HG03457 (cell line): ENCODE measurements at regions not wholly inside any gene's neighbourhood (a gene's known extent, or its start where the extent isn't known, plus 50 kb on each side); places are given as distances from the start of the nearest gene placed in this dataset.

Source experiments
- ATAC-seq: cut with Tn5 transposase; IDR thresholded peaks from one replicate; pipeline ENCODE4 v1.9.1; 2021; ENCODE audit warnings: moderate number of reproducible peaks; ENCODE audit not compliant: unreplicated experiment

DNA sequence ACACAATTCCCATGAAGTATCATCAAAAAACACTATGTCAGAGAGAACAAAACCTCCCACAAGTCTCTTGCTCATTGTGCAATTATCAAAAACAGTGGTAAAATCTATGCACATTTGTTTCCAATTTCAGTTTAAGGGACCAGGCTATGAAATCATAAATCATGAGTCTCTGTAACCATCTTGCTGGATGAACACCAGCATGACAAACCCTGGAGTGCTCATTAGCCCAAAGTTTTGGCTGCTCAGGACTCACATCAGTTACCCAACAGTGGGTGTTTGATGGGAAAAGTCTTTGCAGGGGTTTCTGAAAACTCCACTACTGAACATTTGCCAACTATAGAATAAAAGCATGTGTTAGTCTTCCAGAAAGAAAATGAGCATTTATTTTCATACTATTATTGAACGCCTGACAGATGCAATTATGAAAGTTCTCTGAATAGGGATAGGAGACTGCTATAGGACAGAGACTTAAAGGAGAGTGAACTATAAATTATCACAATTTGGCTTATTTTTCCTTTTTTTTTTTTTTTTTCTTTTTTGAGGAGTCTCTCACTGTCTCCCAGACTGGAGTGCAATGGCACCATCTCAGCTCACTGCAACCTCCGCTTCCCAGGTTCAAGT lies 240.8 kb upstream of the KCNMB2 start:
- no peak for ATAC-seq

DNA sequence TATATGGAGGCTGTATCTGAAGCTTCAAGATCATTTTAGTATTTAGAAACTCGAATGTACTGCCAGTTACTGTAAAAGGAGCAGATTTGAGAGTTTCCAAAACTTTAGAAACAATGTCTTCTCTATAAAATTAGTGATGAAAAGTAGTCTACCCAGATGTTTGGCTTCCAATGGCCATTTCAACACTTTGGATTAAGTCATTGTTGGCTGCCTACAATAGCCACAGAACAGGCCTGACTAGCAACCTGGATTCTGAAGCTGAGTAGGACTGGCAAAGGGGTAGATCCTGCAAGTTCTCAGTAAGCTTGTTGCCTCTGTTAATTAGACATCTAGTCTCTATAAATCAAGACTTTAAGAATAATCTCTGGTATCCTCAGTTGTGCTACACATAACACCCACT lies 239.0 kb upstream of the KCNMB2 start:
- ATAC-seq: no peak

DNA sequence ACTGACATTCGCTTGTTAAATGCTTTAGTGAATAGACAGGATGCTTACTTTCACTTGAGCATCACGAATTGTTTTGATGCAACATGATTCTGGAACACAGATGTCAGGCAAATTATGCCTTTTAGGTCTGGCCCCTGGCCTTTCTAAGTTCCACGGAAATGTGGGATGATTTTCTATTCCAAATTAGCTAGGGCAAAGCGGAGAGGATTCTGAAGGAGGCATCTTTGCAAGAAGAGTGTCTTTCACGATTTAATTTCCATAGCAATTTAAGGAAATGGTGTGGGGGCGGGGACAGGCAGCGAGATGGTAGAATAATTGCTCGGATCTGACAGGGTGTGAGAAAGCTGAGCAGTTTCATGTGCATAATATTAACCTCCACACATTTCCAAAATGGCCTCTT lies 238.5 kb upstream of the KCNMB2 start:
- ATAC-seq: no peak

DNA sequence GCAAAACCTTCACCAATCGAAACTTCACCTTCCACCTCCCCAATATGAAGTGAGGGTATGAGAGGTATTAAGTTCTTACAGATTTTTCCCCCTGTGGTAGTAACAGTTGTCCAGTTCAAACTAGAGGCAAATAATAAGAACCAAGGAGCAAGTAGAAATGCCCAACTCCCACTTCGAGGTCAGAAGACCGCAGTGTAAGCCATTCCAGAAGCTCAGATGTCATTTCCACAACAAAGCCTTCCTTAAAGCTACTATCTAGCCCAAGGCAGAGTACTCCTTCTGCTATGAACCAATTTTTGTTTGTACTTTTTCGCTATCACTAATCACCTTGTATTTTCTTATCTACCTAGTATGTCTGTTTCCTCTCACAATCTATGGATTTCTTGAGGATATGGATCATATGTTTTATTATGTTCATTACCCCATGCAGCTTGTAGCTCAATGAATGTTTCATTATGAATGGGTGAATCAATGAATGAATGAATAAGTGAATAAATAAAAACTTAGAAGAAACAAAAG lies 235.7 kb upstream of the KCNMB2 start:
- ATAC-seq: no peak

DNA sequence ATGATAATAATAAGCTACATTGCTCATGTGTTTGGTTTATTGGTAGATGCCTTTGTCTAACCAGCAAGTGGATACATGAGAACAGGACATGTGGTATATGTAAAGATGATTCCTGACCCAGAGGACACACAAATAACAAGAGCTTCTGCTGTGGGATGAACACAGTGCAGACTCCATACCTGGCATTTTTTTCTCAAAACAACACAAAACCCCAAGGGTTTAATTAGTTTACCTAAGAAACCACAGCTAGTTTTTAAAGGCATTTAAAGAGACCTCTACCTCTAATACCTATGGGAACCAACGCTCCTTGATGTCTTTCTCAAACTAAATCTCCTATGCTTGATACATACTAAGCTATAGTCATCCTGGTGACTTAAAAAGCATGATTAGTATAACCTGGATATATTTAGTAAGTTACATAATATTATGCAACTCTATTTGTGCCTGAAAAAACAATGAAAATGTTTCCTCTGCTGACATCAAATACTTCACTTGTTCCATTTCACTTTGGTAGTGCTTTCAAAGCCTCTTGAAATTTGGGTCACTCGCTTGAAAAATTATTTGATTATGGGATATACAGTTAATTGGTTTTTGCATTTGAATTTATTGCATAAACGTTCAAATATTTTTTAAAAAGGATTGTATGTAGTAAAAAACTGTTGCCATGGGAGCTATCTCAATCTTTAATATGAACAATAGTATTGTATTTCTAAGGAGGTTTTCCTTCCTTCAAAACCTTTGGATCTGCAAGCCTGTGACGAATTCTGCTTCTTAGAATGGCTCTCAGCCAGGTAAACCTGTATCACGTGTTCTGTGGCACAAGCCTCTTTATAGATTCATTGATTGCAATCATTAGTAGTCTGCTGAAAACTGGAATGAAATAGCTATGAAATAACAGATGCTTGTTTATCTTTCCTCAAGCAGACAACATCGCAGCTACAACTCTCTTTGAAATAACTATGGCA lies 233.0 kb upstream of the KCNMB2 start:
- no peak for ATAC-seq

DNA sequence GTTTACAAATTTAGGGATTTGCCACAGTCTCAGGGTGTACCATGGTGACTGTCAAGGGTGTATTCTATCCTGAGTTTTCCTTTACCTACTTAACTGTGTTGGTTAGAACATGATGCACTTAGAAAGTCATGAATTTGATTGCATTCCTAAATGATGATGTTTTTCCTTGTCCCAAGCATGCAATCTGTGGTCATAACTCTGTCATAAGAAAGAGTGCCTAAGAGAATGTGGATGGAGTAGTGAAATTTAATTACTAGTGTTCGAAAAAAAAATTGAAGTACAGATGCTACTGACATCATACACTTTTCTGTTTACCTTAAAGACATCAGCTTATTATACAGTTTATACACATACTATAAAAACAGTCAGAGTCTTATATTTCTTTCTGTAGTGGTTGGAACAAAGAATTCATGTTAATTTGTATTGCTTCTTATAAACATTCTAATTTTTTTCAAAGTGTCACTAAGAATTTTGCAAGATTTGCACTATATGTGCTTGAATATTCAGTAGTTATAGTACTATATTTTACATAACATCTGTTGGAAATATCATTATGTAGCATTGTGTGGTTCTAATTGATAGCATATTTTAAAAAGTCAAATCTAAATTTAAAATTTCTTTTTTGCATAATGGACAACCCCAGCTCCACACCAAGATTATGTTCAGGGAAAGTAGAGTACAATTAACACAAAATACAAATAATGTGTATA lies 231.3 kb upstream of the KCNMB2 start:
- no peak for ATAC-seq

DNA sequence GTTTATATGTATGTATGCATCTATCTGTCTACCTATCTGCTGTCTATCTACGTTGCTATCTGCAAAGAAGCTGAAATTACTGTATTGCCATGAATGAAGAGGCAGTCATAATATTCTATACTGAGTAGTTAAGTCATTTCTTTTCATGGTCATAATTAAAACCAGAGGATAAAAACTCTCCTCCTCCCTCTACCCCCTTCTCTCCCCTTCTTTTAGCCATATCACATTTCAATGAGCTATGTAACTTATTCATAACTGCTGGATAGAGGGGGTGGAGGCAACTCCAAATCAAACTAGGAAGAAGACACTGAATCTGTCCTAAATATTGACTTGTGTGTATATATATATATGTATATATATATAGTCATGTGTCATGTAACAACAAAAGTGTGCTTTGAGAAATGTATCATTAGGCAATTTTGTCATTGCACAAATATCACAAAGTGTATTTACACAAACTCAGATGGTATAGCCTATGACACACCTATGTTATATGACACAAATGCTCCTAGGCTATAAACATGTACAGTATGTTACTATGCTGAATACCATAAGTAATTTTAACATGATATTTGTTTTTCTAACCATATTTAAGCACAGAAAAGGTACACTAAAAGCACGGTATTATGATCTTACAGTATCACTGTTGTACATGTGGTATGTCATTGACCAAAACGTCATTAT lies 229.7 kb upstream of the KCNMB2 start:
- no peak for ATAC-seq

DNA sequence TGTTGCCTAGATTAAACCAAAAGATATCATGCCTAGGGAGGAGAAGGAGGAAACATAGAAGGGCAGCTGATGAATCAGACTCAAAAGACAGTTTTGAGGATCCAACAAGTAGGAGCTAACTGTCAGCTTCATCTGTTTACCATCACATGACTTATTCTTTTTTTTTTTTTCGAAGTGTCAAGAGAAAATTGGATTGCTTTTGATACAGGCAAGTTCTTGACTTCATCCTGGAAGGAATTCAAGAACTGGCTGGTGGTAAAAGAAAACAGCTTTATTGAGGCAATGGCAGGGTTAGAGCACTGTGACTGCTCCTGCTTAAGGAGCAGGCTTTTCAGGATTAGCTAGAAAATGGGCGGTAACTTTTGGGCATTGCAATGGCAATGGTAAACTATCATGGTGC lies 227.5 kb upstream of the KCNMB2 start:
- no peak for ATAC-seq

DNA sequence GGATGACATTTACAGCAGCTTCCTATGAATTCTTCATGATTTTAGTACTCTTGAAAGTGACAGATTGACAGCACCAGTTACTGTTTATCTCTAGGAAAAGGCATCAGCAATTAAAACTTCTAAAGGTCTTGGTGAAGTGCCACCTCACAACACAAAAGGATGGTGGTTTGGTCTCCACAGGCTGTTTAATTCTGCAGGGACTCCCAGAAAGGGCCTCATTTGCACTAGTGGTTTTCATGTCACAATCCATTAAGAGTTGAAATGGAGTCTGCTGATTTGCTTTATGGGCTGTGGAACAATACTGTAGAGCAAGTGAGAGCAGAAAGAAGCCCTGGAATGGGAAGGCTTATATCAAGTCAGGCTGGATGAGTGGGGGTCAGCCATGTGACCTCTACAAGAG lies 225.3 kb upstream of the KCNMB2 start:
- no peak for ATAC-seq

DNA sequence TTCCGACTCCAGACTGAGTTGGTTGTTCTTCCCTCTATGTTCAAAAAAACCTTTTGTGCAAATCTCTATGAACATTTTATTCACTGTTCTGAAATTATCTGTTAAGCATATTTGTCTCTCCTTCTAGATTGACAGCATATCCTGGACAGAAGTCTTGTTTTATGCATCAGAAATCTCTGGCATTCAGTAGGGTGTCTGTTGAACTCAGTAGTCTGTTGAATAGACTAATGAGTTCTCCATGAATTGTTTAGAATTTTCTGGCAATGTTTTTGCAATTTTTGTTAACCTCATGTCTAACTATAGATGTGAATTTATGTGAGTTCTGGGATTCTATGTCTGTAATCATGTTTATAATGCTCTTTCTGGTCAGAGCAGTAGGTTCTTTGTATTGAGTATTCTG lies 222.5 kb upstream of the KCNMB2 start:
- ATAC-seq: no peak

DNA sequence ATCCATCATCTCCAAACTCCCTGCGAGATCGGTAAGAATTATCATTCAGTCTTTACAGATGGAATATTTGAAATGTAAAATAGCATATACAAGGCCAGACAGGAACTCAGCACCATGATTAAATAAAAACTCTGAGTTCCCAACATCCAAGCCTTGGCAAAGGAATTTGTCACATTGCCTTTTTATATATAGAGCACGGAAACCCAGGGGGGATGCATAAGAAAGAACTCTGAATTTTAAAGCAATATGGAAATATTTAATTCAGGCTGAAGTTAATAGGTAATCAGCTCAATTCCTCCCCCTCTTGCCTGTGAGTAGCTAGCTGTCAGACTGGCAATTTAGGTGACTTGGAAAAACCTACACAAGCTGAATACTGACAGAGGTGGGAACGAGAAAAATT lies 217.9 kb upstream of the KCNMB2 start:
- no peak for ATAC-seq

DNA sequence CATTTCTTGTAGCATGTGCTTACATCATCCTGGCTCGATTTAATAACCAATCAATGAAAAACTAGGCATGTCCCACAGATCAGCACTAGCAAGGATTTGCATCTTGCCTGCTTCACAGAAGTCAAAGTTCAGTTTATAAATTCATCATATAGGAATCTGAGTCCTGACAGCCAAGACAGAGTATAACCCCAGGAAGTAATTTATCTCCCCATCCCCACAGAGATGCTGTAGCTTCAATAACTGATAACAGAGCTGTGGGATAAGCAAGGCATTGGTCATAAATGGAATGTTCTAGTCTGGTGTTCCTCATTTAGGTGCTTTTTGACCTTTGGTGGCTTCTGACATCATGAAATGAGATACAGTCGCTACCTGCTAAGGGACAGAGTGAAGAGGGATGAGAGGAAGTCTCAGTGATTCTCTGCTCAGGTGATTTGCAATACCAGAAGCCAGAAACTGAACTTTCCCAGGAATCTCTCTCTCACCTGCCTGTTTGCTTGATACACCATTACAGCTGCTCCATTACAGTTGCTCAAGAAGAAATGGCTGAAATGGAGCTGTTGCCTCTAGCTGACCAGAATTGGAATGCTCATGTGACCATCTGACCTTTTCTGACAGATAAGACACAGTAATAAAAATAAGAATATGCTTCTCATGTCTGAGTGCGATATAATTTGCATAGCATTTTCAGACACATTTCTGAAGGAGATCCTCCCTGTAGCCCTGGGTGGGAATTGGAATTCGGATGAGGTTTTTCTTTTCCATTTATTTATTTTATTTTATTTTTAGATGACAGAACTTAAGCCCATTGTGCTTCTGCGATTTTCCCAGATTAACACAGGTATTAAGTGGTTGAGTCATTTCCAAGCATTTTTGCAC lies 217.1 kb upstream of the KCNMB2 start:
- ATAC-seq: no peak

DNA sequence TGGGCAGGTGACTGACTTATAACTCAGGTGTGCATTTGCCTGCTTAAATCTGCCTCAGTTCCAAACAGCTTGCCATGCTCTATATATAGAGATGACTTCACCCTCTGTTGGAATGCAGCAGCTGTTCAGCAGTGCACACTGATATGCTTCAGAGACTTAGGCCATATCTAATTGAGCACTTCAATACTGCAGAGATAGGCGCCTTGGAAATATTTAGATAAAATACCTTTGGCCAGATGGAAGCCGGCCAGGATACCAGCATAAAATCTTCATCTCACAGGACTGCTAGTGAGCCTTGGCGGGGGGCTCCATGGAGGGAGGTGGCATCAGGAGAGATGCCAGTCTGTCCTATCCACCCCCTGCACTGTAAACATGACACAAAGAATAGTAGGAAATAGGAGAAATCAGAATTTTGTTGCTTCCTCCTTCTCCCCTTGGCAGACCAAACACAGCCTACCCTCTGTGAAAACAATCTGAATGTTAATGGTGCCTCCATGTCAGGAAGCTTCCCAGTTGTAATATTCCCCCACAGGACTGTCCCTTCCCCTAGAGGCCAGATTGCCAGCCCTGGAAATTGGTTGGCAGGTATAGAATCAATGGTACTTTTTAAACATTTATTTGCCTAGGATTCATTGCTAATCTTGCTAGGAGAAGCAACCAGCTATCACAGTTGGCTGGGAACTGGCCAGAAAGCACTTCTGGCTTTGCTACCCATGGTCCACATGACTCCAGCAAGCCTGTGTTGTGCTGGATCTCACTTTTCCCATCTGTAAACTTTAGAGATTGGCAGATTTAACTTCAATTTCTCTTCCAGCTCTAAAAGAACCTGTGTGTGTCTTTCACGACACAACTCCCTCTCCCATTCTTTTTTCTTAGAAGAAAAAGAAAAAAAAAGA lies 215.5 kb upstream of the KCNMB2 start:
- ATAC-seq: no peak

DNA sequence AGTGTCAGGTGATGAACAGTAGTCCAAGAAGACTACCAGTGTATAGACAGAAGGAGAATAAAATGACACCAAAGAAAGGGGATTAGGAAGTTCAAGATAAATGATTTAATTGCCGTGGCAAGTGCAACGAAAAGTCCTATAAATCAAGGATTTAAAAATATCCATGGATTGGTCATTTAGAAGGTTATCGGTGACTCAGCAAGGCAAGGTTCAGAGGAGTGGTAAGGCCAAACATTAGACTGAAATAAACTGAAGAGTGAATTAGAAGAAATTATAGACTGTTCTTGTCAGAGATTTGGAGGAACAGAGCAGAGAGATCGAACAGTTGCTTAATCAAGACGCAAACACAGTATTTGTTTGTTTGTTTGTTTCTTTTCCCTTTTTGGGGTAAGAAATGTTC lies 211.9 kb upstream of the KCNMB2 start:
- ATAC-seq: no peak

DNA sequence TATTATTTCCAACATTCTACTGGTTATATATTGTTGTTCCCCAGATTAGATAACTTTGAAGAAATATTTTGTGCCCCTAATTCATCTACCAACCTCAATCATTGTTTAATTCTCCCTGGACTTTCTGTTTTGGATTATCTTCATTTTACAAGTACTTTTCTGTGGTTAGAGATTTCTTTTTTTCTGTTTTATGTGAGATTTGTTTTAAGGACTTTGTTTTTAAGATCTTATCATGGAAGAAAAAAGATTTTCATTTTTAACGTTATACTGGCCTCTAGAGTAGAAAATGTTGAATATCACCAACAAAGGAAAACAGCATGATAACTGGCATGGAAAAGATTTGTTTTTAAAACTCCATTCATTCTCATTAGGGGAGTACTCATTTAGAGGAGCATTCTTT lies 210.9 kb upstream of the KCNMB2 start:
- ATAC-seq: no peak

DNA sequence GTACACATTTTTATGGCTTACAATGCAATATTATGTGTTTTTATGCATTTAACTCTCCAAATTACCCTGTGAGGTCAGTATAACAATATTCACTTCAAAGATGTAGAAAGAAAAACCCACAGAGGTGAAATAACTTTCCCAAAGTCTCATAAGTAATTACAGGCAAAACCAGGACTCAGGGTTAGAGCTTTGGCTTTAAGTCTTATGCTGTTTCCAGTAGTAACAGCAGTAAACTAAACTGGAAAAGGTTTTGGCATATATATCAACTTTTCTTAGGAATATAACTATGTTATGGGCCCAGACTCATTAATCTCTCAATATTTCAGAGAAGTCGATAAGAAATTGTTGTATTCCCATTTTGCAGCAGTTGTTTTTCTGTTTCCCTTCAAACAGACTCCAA lies 206.3 kb upstream of the KCNMB2 start:
- no peak for ATAC-seq

DNA sequence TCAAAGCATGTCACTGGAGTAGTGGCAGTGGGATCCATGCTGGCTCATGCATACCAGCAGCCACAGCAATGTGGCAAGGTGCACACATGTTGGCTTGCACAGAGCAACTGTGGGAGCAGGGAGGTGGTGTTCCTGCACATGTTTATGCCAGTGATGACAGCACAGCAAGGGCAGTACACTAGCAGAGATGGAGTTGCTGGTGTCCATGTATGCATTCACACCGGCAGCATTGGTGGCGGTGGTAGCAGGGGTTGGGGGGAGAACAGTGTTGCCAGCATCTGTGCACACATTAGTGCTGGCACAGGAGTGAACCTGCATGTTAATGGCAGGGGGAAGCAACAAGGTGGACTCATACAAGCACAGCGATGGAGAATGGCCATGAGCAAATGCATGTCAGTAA lies 202.0 kb upstream of the KCNMB2 start:
- ATAC-seq: no peak

DNA sequence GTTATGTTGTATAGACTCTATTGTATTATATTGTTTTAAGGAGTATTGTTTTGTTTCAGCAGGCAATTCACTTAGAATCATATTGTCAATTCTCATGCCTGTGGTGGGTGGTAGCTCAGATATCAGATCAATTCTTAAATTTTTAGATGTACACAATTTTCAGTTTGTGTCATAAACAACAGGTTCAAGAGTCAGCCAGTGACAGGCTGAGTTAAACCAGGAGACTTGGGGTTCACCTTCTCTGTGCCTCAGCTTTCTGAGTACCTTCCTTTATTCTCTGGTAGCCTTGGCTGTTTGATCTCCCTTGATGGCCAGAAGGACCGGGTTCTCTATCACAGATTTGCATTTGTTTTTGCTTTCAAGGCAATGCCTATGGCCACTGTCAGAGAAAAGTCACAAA lies 199.9 kb upstream of the KCNMB2 start:
- ATAC-seq: no peak

DNA sequence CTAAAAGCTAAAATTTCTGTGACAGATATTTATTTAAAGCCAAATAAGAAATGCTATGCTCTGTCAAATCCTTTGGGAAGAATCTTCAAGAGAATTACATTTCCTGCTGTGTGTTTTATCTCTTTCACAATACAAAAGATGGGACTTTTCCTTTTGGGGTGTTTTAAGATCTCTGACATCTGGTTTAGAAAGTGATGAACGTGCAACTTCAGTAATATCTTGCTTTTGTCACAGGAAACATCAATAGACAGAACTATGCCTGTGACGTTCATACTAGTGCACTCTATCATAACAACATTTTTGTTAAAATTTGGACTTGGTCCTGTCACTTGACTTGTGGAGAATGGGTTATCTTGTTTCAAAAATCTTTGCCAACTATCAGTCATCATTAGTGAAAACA lies 195.7 kb upstream of the KCNMB2 start:
- no peak for ATAC-seq
